ENCODE measurements at regions not wholly inside any gene's neighbourhood (a gene's known extent, or its start where the extent isn't known, plus 50 kb on each side); places are given as distances from the start of the nearest gene placed in this dataset.

GRCh38 chr21:36628106-36628505, 70.8 kb upstream of the SIM2 start:
- no peak for TF ChIP-seq CTCF (IDR thresholded peaks at IDR 0.05; ENCODE audit: low read depth, low read length, poor library complexity, severe bottlenecking)
- no peak for TF ChIP-seq EZH2phosphoT487 (IDR thresholded peaks at IDR 0.05; ENCODE audit: borderline replicate concordance, low read length)
